Chondrocyte (in vitro differentiated cells): ENCODE measurements at regions not wholly inside any gene's neighbourhood (a gene's known extent, or its start where the extent isn't known, plus 50 kb on each side); places are given as distances from the start of the nearest gene placed in this dataset.
A peak's percentile ranks its signal among the peaks of the same experiment; 100 is the strongest.

Source experiments
- DNase-seq: peaks from one replicate; pipeline ENCODE4 v3.0.0; 2021; ENCODE audit warnings: mixed read lengths, low spot score
- H3K27ac Mint-ChIP-seq: one replicate; pipeline ENCODE4 v1.8.0; 2021; ENCODE audit warnings: mild to moderate bottlenecking, moderate library complexity, mixed read lengths; ENCODE audit not compliant: unreplicated experiment
- H3K27me3 Mint-ChIP-seq: 2 replicates; pipeline ENCODE4 v1.8.0; 2021; ENCODE audit warnings: low read depth, mixed read lengths
- H3K36me3 Mint-ChIP-seq: 2 replicates; pipeline ENCODE4 v1.8.0; 2021; ENCODE audit warnings: low read depth, mixed read lengths
- H3K4me1 Mint-ChIP-seq: 2 replicates; pipeline ENCODE4 v1.8.0; 2021; ENCODE audit warnings: low read depth, mild to moderate bottlenecking, mixed read lengths
- H3K4me3 Mint-ChIP-seq: one replicate; pipeline ENCODE4 v1.8.0; 2021; ENCODE audit warnings: mild to moderate bottlenecking, moderate library complexity, mixed read lengths; ENCODE audit not compliant: unreplicated experiment
- H3K9me3 Mint-ChIP-seq: 2 replicates; pipeline ENCODE4 v1.8.0; 2021; ENCODE audit warnings: low read depth, mixed read lengths
- TF ChIP-seq, protein P1 (sequence below): fragments of 200-600 bp; sonication (generic); IDR thresholded peaks from 2 replicates; pipeline ENCODE4 v1.5.0; 2021; ENCODE audit warnings: antibody characterized with exemption, mild to moderate bottlenecking, moderate library complexity

DNA sequence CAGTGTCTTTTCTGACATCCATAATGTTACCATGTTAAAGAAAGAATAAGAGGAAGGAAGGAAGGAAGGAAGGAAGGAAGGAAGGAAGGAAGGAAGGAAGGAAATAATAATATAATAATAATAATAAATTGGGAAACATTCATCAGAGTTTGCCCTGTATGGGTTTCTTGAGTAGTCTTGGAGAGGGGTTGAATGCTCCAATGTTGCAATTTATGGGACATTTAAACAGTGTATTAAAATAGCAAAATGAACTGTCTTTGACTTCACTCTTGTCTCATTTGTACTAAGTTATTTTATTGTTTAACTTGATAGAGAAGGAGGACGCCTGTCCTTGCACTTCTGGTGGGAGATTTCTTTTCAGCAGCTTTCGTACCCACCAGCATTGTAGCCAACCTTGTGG, 277.7 kb downstream of the RNF144A start:
- H3K9me3 Mint-ChIP-seq: peaks cover 3% of the 10 kb centered on the region
- no peak overlapping the region for H3K4me3 Mint-ChIP-seq
- DNase-seq: no peak
- H3K27me3 Mint-ChIP-seq: no peaks in the 10 kb centered on the region
- H3K27ac Mint-ChIP-seq: no peak overlapping the region
- H3K4me1 Mint-ChIP-seq: peaks cover 16% of the 10 kb centered on the region
- H3K36me3 Mint-ChIP-seq: no peaks in the 10 kb centered on the region
- TF ChIP-seq, protein P1, sequence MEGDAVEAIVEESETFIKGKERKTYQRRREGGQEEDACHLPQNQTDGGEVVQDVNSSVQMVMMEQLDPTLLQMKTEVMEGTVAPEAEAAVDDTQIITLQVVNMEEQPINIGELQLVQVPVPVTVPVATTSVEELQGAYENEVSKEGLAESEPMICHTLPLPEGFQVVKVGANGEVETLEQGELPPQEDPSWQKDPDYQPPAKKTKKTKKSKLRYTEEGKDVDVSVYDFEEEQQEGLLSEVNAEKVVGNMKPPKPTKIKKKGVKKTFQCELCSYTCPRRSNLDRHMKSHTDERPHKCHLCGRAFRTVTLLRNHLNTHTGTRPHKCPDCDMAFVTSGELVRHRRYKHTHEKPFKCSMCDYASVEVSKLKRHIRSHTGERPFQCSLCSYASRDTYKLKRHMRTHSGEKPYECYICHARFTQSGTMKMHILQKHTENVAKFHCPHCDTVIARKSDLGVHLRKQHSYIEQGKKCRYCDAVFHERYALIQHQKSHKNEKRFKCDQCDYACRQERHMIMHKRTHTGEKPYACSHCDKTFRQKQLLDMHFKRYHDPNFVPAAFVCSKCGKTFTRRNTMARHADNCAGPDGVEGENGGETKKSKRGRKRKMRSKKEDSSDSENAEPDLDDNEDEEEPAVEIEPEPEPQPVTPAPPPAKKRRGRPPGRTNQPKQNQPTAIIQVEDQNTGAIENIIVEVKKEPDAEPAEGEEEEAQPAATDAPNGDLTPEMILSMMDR: no peak

DNA sequence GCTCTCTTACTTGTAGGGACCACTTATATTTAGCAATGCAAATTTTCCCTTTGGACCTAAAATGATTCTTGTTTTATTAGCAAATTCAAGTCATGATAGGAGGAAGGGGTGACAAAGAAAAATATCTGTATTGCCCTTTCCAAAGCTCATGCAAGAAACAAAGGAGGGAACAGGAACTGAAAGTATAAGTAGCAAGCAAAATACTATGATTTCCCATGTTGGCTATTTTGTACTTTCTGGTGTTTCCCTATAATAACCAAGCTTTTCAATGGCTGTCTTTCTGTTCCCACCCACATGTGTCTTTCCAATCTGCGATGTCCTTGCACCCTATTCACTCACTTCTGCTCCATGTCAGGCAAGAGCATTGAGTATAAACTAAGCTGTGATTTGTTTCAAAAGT, 279.7 kb downstream of the RNF144A start:
- no peak for DNase-seq
- H3K9me3 Mint-ChIP-seq: peaks cover 3% of the 10 kb centered on the region

GRCh38 chr2:7201851-7202250, 284.6 kb downstream of the RNF144A start:
- no peak overlapping the region for H3K4me3 Mint-ChIP-seq
- no peak for DNase-seq
- TF ChIP-seq, protein P1: no peak
- no peaks in the 10 kb centered on the region for H3K4me1 Mint-ChIP-seq
- H3K36me3 Mint-ChIP-seq: no peaks in the 10 kb centered on the region
- H3K9me3 Mint-ChIP-seq: peaks cover 3% of the 10 kb centered on the region
- no peak overlapping the region for H3K27ac Mint-ChIP-seq
- H3K27me3 Mint-ChIP-seq: no peaks in the 10 kb centered on the region

More for the DNA sequence above, 279.7 kb downstream of the RNF144A start:
- no peak overlapping the region for H3K4me3 Mint-ChIP-seq
- no peaks in the 10 kb centered on the region for H3K36me3 Mint-ChIP-seq
- no peaks in the 10 kb centered on the region for H3K27me3 Mint-ChIP-seq
- H3K4me1 Mint-ChIP-seq: peaks cover 6% of the 10 kb centered on the region
- TF ChIP-seq, protein P1: no peak
- H3K27ac Mint-ChIP-seq: no peak overlapping the region

DNA sequence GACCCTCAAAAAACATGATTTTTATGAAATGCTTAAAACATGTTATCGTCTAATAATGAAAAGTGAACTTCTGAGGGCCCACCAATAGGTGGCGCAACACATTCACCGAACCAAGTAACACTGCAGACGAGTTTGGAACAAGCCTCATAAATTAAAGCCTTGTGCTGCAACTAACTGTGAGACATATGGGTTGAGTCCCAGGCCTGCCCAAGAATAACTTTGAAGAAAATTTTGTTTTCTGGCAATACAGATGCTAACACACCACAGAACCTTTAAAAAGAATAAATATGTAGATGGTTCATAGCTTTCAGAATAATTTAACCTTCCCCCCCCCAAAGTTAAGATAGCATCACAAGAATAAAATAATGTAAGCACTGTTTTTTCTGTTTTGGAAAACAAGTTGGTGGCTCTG, 285.9 kb downstream of the RNF144A start:
- H3K9me3 Mint-ChIP-seq: peaks cover 3% of the 10 kb centered on the region
- TF ChIP-seq, protein P1: peak; percentile 98
- H3K27ac Mint-ChIP-seq: no peak overlapping the region
- no peaks in the 10 kb centered on the region for H3K27me3 Mint-ChIP-seq
- no peaks in the 10 kb centered on the region for H3K36me3 Mint-ChIP-seq
- no peak for DNase-seq
- H3K4me3 Mint-ChIP-seq: no peak overlapping the region
- no peaks in the 10 kb centered on the region for H3K4me1 Mint-ChIP-seq

DNA sequence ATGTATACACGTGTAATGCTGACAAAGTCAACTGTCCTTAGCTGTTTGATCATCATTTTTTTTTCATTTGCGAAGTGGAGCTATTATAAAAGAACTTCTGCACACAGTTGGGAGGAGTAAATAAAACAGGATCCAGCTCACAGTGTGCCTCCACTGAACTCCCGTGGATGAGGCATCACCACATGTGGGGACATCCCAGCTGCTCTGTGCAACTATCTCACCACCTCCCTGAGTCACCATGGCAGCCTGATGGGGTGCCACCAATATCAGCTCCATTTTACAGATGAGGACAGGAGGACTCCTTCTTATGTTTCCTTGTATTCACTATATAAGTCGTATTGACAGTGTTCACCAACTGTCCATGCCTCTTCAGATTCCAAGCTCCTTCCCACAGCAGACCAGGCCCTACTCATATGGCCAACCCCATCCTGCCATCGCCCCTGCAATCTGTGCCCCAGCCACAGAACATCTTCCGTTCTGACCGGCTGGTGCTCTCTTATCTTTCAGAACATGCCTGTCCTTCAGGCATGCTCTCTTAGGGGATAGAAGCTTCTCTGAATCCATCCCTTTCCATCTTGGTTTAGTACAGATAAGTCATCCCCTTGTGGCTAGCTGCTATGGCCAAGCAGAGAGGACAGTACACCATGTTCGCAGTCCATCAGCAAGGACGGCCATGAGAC, 288.1 kb downstream of the RNF144A start:
- H3K4me3 Mint-ChIP-seq: no peak overlapping the region
- no peaks in the 10 kb centered on the region for H3K9me3 Mint-ChIP-seq
- no peak overlapping the region for H3K27ac Mint-ChIP-seq
- no peaks in the 10 kb centered on the region for H3K36me3 Mint-ChIP-seq
- no peak for DNase-seq
- TF ChIP-seq, protein P1: no peak
- H3K27me3 Mint-ChIP-seq: no peaks in the 10 kb centered on the region
- H3K4me1 Mint-ChIP-seq: peaks cover 3% of the 10 kb centered on the region
